Endothelial cell (in vitro differentiated cells): ENCODE measurements at regions not wholly inside any gene's neighbourhood (a gene's known extent, or its start where the extent isn't known, plus 50 kb on each side); places are given as distances from the start of the nearest gene placed in this dataset.
"Not testable (repeated sequence)": the region's sequence is repeated elsewhere in the genome, so short reads cannot be mapped to it uniquely, and the experiment has no call there.

ENCODE experiments used
- DNase-seq: peaks from one replicate; pipeline ENCODE4 v3.0.0; 2021; ENCODE audit warnings: low spot score
- H3K27ac Mint-ChIP-seq: one replicate; pipeline ENCODE4 v1.8.0; 2021; ENCODE audit warnings: mixed read lengths, inconsistent platforms; ENCODE audit not compliant: unreplicated experiment
- H3K27me3 Mint-ChIP-seq: one replicate; pipeline ENCODE4 v1.8.0; 2021; ENCODE audit warnings: mild to moderate bottlenecking, moderate library complexity, mixed read lengths, inconsistent platforms; ENCODE audit not compliant: unreplicated experiment
- H3K36me3 Mint-ChIP-seq: one replicate; pipeline ENCODE4 v1.8.0; 2021; ENCODE audit warnings: mild to moderate bottlenecking, low read depth, mixed read lengths, inconsistent platforms; ENCODE audit not compliant: unreplicated experiment
- H3K4me1 Mint-ChIP-seq: one replicate; pipeline ENCODE4 v1.8.0; 2021; ENCODE audit warnings: mild to moderate bottlenecking, mixed read lengths, inconsistent platforms; ENCODE audit not compliant: unreplicated experiment
- H3K4me3 Mint-ChIP-seq: one replicate; pipeline ENCODE4 v1.8.0; 2021; ENCODE audit warnings: mild to moderate bottlenecking, mixed read lengths, inconsistent platforms; ENCODE audit not compliant: unreplicated experiment
- H3K9me3 Mint-ChIP-seq: one replicate; pipeline ENCODE4 v1.8.0; 2021; ENCODE audit warnings: mixed read lengths, inconsistent platforms; ENCODE audit not compliant: unreplicated experiment
- TF ChIP-seq, protein P1 (sequence below): fragments of 200-600 bp; sonication (generic); IDR thresholded peaks from one replicate; pipeline ENCODE4 v1.5.0; 2021; ENCODE audit warnings: antibody characterized with exemption; ENCODE audit not compliant: unreplicated experiment

DNA sequence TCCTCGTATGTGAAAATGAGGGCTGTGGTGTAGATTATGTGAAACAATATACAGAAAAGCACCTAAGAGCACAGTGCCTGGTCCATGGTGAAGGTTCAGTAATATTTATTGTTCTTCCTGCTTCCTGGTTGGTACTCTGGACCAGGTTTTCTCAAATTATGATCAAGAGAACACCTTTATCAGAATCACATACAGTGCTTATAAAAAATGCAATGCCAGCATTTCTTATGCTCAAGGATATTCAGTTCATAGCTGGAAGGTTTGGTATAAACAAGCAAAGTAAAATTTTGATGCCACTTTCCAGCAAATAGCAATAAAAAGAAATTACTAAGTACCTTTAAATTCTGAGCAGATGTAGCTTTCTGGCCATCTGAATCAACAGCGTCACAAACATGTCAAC is 1412.4 kb downstream of the RPA4 start:
- Mint-ChIP-seq H3K9me3 (no peaks in the 10 kb centered on the region), H3K4me1 (no peaks in the 10 kb centered on the region), H3K27ac (no peak overlapping the region), H3K36me3 (no peaks in the 10 kb centered on the region), H3K27me3 (no peaks in the 10 kb centered on the region), H3K4me3 (no peak overlapping the region)
- DNase-seq = no peak
- TF ChIP-seq, protein P1, sequence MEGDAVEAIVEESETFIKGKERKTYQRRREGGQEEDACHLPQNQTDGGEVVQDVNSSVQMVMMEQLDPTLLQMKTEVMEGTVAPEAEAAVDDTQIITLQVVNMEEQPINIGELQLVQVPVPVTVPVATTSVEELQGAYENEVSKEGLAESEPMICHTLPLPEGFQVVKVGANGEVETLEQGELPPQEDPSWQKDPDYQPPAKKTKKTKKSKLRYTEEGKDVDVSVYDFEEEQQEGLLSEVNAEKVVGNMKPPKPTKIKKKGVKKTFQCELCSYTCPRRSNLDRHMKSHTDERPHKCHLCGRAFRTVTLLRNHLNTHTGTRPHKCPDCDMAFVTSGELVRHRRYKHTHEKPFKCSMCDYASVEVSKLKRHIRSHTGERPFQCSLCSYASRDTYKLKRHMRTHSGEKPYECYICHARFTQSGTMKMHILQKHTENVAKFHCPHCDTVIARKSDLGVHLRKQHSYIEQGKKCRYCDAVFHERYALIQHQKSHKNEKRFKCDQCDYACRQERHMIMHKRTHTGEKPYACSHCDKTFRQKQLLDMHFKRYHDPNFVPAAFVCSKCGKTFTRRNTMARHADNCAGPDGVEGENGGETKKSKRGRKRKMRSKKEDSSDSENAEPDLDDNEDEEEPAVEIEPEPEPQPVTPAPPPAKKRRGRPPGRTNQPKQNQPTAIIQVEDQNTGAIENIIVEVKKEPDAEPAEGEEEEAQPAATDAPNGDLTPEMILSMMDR = no peak

DNA sequence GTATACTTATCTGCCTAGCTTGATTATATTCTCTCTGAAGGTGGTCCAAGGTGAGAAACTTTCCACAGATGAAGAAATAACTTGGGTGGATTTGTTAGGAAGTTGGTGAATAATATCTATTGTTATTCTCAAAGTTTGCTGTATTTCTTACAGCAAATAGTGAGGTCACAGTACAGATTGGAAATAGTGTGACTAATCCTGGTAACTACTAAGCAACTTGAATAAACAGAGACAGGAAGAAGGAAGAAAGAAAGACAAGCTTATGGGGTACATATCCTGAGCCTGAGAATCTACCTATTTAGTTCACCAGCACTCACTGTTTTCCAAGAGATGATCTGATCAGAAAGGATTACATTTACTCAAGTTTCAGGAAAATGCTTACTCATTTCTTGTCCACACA is 1416.1 kb downstream of the RPA4 start:
- no peaks in the 10 kb centered on the region for H3K9me3 Mint-ChIP-seq
- TF ChIP-seq, protein P1 = no peak
- no peaks in the 10 kb centered on the region for H3K4me1 Mint-ChIP-seq
- no peak overlapping the region for H3K4me3 Mint-ChIP-seq
- no peak overlapping the region for H3K27ac Mint-ChIP-seq
- no peaks in the 10 kb centered on the region for H3K27me3 Mint-ChIP-seq
- H3K36me3 Mint-ChIP-seq = no peaks in the 10 kb centered on the region
- no peak for DNase-seq

DNA sequence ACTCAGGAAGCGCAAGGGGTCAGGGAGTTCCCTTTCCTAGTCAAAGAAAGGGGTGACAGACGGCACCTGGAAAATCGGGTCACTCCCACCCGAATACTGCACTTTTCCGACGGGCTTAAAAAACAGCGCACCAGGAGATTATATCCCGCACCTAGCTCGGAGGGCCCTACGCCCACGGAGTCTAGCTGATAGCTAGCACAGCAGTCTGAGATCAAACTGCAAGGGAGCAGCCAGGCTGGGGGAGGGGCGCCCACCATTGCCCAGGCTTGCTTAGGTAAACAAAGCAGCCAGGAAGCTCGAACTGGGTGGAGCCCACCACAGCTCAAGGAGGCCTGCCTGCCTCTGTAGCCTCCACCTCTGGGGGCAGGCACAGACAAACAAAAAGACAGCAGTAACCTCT is 1416.8 kb downstream of the RPA4 start:
- DNase-seq, H3K27me3 Mint-ChIP-seq, H3K36me3 Mint-ChIP-seq, H3K27ac Mint-ChIP-seq, H3K4me3 Mint-ChIP-seq, H3K4me1 Mint-ChIP-seq, H3K9me3 Mint-ChIP-seq: not testable (repeated sequence)

DNA sequence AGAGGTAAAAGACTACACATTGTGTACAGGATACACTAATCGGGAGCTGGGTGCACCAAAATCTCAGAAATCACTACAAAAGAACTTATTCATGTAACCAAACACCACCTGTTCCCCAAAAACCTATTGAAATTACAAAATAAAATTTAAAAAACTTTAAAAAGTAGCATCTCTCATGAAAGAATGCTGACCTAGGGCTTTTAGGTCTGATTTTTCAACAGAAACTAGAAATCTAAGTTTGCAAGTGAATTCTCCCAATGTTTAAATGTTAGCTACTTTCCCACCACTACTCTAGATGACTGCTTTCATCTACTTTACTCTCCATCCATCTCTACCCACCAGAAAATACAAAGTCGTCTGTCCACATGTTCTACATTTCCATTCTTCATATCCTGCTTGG is 1447.7 kb downstream of the RPA4 start:
- H3K27ac Mint-ChIP-seq = no peak overlapping the region

DNA sequence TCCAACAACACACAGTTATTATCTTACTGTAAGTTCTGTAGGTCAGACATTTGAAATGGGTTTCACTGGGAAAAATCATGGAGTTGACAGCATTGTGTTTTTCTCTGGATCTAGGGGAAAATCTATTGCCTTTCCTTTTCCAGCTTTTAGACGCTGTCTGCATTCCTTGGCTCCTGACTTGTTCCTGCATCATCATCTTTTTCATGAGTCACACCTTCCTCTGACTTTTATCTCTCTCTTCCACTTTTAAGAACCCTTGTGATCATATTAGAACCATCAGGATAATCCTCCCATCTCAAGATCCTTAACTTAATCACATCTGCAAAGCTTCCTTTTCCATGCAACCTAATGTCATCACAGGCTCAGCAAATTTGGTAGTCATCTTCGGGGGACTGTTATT is 1454.8 kb downstream of the RPA4 start:
- Mint-ChIP-seq H3K9me3 (no peaks in the 10 kb centered on the region), H3K27ac (no peak overlapping the region), H3K27me3 (no peaks in the 10 kb centered on the region), H3K4me1 (no peaks in the 10 kb centered on the region), H3K36me3 (no peaks in the 10 kb centered on the region), H3K4me3 (no peak overlapping the region)
- no peak for DNase-seq
- TF ChIP-seq, protein P1 = no peak

More for the DNA sequence above, 1447.7 kb downstream of the RPA4 start:
- H3K27me3 Mint-ChIP-seq = no peaks in the 10 kb centered on the region
- H3K9me3 Mint-ChIP-seq = no peaks in the 10 kb centered on the region
- no peak for DNase-seq
- H3K36me3 Mint-ChIP-seq = no peaks in the 10 kb centered on the region
- no peak overlapping the region for H3K4me3 Mint-ChIP-seq
- no peaks in the 10 kb centered on the region for H3K4me1 Mint-ChIP-seq
- TF ChIP-seq, protein P1 = no peak

DNA sequence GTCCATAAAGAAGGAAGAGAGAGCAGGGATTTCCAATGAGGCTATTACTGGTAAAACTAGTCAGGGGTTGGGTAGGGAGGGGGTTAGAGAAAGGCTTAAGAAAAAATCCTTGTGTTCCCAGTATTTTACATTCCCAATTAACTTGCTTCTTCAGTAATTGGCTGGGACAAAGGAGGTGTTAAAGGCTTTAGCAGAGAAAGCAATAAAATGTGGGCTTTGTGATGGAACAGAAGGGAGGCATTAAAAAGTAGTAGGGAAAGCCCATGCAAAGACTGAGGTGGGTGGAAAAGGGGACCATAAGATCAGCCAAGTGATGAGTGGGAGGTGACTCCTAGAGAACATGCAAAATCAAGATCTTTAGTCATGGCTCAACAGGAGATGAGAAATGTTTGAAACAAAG is 1467.2 kb downstream of the RPA4 start:
- no peaks in the 10 kb centered on the region for H3K9me3 Mint-ChIP-seq
- H3K27ac Mint-ChIP-seq = no peak overlapping the region
- no peaks in the 10 kb centered on the region for H3K36me3 Mint-ChIP-seq
- TF ChIP-seq, protein P1 = no peak
- no peaks in the 10 kb centered on the region for H3K4me1 Mint-ChIP-seq
- DNase-seq = no peak
- H3K27me3 Mint-ChIP-seq = no peaks in the 10 kb centered on the region
- H3K4me3 Mint-ChIP-seq = no peak overlapping the region
